ENCODE measurements at regions not wholly inside any gene's neighbourhood (a gene's known extent, or its start where the extent isn't known, plus 50 kb on each side); places are given as distances from the start of the nearest gene placed in this dataset.

- no peak for TF ChIP-seq POLR2A (IDR thresholded peaks at IDR 0.05)
- TF ChIP-seq, protein P1, sequence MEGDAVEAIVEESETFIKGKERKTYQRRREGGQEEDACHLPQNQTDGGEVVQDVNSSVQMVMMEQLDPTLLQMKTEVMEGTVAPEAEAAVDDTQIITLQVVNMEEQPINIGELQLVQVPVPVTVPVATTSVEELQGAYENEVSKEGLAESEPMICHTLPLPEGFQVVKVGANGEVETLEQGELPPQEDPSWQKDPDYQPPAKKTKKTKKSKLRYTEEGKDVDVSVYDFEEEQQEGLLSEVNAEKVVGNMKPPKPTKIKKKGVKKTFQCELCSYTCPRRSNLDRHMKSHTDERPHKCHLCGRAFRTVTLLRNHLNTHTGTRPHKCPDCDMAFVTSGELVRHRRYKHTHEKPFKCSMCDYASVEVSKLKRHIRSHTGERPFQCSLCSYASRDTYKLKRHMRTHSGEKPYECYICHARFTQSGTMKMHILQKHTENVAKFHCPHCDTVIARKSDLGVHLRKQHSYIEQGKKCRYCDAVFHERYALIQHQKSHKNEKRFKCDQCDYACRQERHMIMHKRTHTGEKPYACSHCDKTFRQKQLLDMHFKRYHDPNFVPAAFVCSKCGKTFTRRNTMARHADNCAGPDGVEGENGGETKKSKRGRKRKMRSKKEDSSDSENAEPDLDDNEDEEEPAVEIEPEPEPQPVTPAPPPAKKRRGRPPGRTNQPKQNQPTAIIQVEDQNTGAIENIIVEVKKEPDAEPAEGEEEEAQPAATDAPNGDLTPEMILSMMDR (IDR thresholded peaks at IDR 0.05) = no peak
These were observed 67.3 kb upstream of the LGALSL start for GRCh38 chr2:64386676-64387075.

Data from Peyer's patch (tissue), 4 donors.